NCI-H2029 (cell line): ENCODE measurements at regions not wholly inside any gene's neighbourhood (a gene's known extent, or its start where the extent isn't known, plus 50 kb on each side); places are given as distances from the start of the nearest gene placed in this dataset.

Source experiments
- DNase-seq: peaks from one replicate; lab custom pipeline; 2025; lab: John Stamatoyannopoulos, UW

GRCh38 chr16:63241497-63242028 is 1205.3 kb upstream of the CDH8 start:
- no peak for DNase-seq

GRCh38 chr16:63239065-63239570 is 1202.9 kb upstream of the CDH8 start:
- no peak for DNase-seq

GRCh38 chr16:63230421-63231040 is 1194.3 kb upstream of the CDH8 start:
- DNase-seq = no peak

- DNase-seq = no peak
Measured at GRCh38 chr16:63228259-63228658, 1192.0 kb upstream of the CDH8 start.

GRCh38 chr16:63223851-63224250 is 1187.6 kb upstream of the CDH8 start:
- no peak for DNase-seq

GRCh38 chr16:63216696-63217423 is 1180.6 kb upstream of the CDH8 start:
- no peak for DNase-seq

- no peak for DNase-seq
Measured at GRCh38 chr16:63201851-63202250, 1165.6 kb upstream of the CDH8 start.

GRCh38 chr16:63200940-63201339 is 1164.7 kb upstream of the CDH8 start:
- no peak for DNase-seq

- DNase-seq = no peak
Measured at GRCh38 chr16:63195336-63195735, 1159.1 kb upstream of the CDH8 start.

- no peak for DNase-seq
Measured at GRCh38 chr16:63192980-63193379, 1156.7 kb upstream of the CDH8 start.

- no peak for DNase-seq
Measured at GRCh38 chr16:63188086-63188771, 1152.0 kb upstream of the CDH8 start.

- no peak for DNase-seq
Measured at GRCh38 chr16:63187638-63188037, 1151.4 kb upstream of the CDH8 start.

GRCh38 chr16:63185235-63185780 is 1149.1 kb upstream of the CDH8 start:
- DNase-seq = no peak

GRCh38 chr16:63183743-63184142 is 1147.5 kb upstream of the CDH8 start:
- DNase-seq = no peak

GRCh38 chr16:63175313-63175712 is 1139.1 kb upstream of the CDH8 start:
- DNase-seq = no peak

- no peak for DNase-seq
Measured at GRCh38 chr16:63174801-63175200, 1138.6 kb upstream of the CDH8 start.

- DNase-seq = no peak
Measured at GRCh38 chr16:63171545-63171944, 1135.3 kb upstream of the CDH8 start.

- no peak for DNase-seq
Measured at GRCh38 chr16:63169100-63169499, 1132.9 kb upstream of the CDH8 start.

GRCh38 chr16:63157818-63158217 is 1121.6 kb upstream of the CDH8 start:
- DNase-seq = no peak

- DNase-seq = no peak
Measured at GRCh38 chr16:63146251-63146650, 1110.0 kb upstream of the CDH8 start.

- DNase-seq = no peak
Measured at GRCh38 chr16:63145411-63145810, 1109.2 kb upstream of the CDH8 start.

GRCh38 chr16:63135069-63135468 is 1098.8 kb upstream of the CDH8 start:
- no peak for DNase-seq

GRCh38 chr16:63131503-63131902 is 1095.3 kb upstream of the CDH8 start:
- DNase-seq = no peak
